HG03280 (cell line): ENCODE measurements at regions not wholly inside any gene's neighbourhood (a gene's known extent, or its start where the extent isn't known, plus 50 kb on each side); places are given as distances from the start of the nearest gene placed in this dataset.

Source experiments
- ATAC-seq: cut with Tn5 transposase; IDR thresholded peaks from one replicate; pipeline ENCODE4 v1.9.1; 2021; ENCODE audit warnings: mild to moderate bottlenecking, moderate library complexity; ENCODE audit not compliant: unreplicated experiment

DNA sequence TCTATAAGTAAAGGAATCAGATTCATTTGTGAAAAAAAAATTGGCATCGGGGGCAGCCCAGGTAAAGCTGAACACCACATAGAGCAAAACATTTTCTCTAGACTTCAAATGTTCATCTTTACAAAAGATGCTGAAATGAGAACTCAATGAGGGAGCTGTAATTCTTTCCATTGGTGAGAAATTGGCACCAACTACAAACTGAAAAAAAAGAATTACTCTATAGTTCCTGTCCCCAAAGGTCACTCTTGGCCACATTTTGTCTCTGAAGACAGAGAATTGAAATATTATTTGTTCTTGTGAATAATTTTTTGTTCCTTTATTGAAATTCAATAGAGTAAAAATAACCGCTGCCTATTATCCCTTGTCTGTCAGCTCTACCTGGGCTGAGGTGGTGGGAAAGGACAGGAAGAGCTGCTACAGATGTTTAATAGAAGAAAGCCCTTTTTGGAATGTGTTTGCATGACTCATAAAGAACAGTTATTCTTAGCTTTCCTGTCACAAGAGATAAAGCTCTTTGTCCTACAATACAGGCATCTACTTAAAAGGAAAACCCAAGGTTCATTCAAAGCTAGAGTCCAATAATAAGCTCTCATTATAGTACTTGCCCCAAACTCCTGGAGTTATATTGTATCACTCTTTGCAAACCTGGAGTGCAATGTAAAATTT is 380.1 kb upstream of the KITLG start:
- no peak for ATAC-seq

DNA sequence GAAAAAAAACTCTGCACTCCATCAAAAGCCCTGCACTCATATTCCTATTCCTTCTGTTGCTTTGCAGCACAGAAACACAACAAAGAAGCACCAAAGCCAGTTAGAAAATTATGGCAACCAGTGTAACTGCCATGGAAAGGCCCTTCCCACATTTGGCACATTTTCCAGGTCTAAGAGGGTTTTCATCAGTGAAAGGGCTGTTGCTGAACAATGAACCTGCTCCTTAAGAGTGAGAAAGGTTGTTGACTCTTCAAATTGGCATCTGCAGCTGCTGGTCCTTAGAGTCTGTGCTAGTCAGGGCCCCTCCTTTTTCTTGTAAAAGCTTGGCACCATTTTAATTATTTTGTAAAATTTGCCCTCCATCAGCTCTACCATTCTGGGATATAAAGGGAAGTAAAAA is 378.7 kb upstream of the KITLG start:
- ATAC-seq, result no peak

DNA sequence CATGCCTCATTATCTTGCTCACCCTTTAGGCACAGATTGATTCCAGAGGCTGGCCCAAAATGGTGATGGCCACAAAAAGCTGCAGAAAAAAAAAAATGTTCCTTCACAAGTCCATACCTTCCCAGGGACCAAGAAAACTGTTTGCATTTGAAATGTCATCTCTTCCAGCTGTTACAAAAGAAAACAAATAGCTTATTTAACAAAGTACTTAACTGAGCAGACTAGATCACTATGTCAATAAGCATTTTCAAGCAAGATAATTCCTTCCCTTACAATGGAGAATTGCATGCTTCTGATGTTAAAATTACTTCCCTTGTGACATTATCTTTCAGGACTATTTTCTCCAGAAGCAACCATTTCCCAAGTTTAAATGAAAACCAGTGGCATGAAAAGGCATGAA is 377.9 kb upstream of the KITLG start:
- ATAC-seq, result no peak

DNA sequence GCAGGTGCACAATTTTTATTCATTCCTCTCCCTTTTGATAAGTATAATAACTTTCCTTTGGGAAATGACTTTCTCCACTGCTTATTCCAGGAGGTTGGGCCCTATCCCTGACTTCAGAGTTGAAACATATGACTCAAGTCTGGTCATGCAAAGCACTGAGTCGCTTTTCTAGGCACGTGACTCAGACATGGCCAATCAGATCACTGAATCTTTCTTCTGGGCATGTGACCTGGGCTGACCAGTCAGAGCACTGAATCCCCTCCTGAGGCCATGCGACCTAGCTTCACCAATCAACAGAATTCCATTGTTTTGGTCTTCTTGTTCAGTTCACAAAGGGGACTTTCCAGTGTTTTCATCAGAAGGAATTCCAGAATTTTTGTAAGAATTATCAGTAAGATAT is 377.1 kb upstream of the KITLG start:
- ATAC-seq, result no peak

DNA sequence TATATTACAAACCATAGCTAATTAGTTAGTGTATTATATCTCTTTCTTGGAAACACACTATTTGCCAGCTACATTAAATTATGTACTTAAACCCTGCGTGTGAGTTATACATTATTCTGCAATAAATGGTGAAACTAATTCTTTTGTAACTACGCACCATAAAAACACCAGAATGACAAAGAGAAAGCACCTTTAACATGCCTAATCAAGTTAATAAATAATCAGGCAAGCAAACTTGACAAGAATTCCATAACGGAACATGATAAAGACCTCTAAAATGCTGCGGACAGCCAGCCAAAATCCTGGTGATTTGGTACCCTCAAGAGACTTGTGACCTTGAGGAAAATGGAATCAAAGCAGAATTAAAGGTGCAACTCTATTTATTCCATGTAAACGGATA is 375.3 kb upstream of the KITLG start:
- no peak for ATAC-seq

DNA sequence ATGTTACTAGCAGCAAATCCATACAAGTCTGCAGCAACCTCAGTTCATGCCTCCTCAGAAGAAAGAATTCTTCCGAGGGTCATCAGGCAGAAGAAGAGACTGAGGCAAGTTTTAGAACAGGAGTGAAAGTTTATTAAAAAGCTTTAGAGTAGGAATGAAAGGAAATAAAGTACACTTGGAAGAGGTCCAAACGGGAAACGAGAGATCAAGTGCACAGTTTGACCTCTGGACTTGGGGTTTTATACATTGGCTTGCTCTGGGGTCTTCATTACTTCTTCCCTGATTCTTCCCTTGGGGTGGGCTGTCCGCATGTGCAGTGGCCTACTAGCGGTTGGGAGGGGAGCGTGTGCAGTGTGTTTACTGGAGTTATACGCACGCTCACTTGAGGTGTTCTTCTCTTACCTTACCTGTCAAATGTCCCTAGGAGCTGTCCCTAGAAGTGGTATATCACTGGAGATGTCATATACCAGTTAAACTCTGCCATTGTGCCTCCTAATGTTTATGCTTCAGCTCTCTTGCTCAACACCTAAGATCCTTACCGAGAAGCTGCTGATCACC is 372.8 kb upstream of the KITLG start:
- no peak for ATAC-seq

DNA sequence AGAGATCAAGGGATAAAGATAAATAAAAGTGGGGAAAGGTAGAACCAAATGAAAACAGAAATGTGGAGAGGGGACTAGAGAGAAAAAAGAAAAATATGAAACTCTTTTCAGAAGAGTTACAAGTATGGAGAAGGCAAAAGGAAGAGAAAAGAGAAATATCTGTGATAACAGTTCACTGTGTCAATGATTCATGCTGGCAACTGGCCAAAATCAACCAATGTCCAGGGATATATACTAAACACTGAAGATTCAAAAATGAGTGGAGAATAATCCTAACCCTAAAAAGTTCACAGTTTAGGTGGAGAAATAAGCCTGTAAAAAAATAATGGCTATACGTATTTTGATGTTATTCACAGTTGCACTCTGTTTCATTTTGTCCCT is 372.3 kb upstream of the KITLG start:
- ATAC-seq, result no peak

DNA sequence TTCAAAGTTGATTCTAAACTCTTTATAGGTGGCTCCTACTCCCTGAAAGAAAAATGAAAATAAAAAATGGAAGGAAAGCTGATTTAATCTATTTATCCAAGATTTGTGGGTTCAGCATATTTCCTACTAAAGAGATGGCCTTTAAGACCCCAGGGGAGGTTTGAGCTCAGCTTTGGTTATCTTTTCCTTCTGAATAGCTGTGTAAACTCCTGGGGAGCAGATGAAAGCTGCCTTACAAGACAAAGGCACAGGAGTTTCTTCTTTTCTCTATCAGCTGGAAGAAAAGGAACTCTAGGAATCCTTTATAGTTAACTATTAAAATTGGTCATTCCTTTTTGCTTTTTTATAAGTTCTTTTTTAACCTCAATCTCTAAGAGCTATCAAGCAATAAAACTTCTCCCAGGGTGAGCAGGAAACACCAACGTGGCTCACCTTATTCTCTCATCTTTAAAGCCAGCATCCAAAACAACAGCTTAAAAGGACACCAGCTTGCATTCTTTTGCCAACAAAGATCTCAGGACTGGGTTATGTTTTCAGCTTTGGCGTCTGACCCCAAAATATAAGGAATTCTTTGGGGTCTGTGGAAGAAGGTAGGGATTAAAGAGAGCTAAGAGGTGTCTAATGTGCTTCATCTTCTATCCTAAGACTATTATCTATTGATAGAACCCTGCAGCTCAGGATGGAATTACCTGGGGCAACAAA is 371.7 kb upstream of the KITLG start:
- no peak for ATAC-seq

DNA sequence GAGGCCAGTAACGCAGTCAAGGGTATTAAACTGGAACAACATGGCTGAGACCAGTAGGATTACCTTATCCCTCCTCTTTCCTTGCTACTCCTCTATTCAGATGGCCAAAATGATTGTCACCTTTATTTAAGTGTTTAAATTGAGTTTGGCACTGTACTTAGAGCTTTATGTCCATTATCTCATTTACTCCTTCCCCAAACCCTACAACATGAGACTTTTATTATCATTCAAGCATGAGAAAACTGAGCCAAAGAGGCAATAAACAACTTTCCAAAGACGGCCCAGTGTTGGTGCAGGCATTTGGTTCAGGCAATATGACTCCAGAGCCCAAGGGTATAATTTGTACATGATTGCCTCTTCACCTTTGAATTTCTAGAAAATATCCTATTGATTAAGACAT is 370.9 kb upstream of the KITLG start:
- no peak for ATAC-seq

DNA sequence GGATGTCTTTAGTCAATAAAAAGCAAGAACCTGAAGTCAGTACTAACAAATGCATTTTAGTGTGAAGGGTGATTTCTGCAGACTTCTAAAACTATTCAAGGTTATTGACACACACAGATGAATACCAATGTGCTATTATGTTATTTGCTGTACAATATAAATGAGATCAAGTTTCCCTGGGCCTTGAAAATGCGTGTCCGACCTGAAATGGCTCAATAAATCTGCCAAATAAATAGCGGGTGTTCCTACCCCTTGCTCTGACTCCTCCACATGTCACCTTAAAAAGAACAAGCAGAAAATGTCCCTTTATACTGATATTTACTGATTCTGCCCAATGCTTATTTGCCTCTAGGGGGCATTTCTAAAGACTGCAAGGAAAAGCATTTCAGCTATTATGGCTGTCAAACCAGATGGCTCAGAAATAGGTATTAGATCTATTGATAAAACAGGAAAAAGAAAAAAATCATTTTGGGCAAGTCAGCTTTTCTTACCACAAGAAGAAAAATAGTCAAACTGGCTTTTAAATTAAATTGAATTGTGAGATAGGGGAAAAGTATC is 367.3 kb upstream of the KITLG start:
- ATAC-seq, result no peak

DNA sequence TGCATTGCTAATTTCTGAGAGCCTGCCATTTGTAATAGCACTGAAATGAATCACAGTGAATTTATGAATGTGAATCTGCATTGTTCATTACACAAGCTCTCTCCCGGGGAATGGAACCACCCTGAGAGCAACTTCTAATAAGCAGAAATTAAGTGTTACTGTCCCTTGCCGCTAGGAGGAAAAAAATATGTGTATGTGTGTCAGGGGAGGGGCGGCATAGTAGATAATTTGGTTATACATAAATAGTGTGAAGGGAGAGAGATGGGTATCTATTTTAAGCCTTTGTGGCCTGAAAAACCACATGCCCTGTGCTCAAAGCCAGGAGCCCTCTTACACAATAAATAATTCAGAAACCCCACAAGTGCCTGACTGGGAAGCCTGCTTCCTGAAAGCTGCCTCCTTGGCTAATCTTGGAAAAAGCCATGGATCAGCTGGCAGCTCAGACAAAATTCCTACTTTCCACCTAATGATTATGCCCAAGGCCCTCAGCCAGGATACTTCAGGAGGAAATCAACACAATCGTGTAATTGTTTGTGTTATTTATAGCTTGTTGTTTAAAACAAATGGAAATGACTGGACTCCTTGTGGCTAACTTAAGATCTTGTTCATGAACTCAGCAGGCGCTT is 366.2 kb upstream of the KITLG start:
- ATAC-seq, result no peak

DNA sequence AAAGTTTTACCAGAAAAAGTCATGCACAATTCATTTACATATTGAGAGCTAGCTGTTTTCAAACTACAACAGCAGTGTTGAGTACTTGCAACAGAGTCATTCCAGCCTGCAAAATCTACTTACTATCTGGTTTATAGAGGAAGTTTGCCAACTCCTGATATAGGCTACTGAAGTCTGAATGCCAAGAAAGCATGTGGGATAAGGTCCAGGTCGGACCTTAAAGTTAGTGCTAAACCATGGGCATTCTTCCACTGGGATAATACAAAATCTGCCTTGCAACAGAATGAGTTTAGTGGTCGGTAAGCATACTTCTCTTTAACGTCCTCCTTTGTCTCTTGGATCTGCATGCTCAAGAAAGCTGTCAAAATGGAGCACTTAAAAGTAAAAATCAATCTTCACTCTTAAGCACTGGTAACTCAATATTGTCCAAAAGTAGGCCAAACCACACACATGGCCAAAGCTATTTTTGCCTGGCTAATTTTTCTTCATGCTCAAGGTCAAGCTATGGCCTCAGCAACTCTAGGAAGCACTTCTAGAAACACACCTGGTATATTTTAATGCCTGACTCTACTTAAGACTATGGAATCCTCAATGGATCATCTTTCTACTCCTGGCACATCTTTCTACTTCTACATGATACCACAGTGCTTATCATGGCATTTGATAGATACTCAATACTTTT is 364.9 kb upstream of the KITLG start:
- no peak for ATAC-seq

DNA sequence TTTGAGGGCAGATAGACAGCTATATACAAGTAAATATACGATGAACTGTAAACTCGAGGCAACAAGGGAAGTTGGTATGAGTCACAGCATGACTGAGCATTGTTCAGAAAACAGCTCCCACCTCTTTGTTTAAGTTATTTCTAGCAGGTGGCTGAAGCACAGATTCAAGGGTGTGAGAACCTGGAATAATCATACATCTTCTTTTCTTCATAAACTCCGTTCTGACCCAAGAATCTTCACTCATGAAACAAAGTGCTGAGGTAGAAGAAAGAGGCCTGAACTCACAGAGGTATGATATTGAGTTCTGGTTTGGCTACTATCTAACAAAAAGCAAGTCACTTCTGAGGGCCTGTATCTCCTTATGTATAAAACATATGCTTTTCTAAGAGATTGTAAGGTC is 364.1 kb upstream of the KITLG start:
- no peak for ATAC-seq

DNA sequence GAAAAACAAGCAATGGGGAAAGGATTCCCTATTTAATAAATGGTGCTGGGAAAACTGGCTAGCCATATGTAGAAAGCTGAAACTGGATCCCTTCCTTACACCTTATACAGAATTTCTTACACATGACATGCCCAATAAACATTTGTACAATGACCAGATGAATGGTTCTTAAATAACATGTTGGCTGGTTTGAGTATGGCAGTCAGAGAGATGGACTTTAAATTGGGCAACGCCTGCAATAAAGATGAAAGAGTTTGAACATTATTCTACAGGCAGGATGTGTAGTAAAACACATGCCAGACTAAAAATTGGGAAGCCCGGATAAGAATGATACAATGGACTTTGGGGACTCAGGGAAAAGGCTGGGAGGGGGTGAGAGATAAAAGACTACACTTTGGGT is 360.6 kb upstream of the KITLG start:
- no peak for ATAC-seq

DNA sequence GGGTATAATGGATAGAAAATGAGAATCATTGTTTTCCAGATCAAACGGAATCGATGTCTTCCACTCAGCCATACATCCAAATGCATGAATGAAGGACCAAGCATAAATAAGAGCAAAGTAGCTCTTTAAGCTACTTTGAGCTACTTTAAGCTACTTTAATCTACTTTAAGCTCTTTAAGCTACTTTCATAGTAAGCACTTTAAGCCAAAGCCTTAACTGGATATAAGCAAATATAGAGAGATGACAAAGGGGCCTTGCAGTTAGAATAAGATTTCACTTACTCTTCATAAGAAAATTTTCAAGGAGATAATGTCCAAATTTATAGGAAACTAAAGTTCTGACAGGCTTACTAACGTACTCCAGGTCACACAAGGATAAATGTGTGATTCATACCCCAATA is 355.6 kb upstream of the KITLG start:
- ATAC-seq, result no peak

DNA sequence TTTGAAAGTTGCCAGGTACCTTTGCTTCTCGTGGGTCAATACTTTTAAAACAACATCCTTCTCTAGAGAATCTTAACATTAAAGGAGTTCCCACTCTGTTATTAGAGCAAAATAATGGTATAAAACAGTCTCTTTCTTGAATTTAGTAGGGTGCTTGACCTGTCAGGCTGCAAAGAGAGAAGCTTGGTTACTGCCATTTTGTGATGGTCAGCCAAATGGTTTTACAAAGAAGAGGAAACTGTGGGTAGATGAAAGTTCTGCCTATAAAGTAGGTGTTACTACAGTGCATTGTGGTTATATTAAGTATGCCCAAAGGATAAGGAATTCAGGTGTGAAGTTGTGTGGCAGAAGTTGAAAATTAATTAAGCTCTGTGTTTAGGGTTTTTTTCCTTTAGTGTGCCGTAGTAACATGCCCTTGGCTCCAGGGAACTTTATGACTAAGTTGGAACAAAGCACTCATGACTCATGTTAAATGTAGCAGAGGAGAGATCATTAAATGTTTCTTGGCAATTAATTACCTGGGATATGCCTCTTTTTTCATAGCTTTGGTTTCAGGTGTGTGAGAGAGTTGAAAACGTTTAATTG is 354.0 kb upstream of the KITLG start:
- ATAC-seq, result no peak

DNA sequence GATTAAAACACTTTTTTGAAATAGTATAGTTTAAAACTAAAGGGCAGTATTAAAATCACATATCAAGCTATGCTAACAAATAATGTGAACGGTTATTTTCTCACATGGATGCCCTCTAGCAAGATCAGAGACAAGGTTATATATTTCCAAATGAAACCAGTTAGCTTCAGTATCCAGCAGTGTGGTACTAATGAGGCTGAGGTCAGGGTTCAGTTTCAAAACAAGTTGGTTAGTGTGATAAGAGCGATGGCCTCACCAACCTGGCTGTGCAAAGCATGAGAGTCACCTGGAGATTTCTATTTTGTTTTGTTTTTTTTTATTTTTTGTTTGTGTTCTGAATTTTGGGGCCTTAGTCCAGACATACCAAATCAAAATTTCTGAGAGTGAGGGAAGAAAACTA is 352.2 kb upstream of the KITLG start:
- ATAC-seq, result no peak

DNA sequence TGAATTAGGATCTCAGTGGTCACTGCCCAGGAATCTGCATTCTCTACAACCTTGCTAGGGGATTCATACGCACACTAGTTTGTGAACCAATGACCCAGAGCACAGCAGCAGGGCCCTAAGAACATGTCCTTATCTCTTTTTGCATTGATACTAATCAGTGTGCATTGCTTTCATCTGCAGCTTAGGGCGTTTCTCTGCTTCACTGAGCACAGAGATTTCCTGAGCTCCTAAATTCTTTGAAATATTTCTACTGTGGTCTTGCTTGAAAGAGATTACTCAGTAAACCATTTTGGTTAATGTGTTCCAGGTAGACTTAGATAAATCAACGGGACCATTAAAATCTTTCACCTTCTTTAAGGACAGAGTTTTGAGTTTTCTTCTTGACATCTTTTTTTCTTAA is 351.3 kb upstream of the KITLG start:
- ATAC-seq, result no peak

DNA sequence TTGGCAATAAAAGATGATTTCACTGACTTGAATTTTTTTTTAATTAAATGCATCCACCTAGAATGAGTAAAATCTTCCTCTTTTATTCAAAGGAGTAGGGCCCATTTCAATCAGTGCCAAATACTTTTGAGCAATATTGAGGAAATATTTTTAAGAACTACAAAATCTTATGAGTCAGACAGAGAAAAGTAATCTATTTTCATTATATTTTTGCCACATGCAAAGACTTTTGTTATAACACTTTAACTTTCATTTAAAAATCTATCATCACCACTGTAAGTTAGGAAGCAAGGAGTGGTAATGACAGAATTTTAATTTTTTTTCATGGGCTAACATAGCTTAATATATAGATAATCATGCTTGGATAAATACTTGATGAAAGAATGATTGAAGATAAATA is 345.2 kb upstream of the KITLG start:
- ATAC-seq, result no peak

DNA sequence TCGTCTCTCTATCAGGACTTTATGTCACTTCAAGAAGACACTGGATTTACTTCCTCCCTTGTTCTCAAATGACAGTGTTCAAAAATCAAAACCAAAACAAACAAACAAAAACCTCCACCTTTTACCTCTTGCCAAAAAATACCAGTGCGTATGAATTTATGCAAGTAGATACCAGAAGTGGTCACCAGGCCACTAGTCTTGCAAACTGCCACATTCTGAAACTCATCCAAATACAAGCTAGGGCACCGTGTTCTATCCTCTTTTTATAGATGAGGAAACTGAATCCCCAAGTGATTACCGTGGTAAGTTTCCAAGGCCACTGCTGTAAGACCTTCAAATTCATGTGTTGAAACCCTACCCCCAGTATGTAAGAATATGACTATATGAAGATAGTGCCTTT is 343.9 kb upstream of the KITLG start:
- no peak for ATAC-seq

DNA sequence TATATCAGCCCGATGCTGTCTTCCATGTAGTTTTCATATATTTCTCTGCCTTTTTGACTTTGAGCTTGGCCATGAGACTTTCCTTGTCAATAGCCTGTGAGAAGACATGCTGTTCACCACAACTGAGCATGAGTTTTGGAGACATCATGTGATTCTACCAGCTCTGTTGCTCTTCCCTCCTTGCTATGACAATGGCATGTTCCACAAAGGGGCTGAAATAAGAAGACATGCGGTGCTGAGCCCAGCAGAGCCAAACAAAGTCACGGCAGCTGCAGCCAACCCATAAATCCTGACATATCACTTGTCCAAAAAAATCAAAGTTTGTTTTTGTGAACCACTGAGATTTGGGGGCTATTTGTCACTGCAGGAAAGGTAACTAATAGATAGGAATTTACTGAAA is 343.4 kb upstream of the KITLG start:
- ATAC-seq, result no peak
